H1 (cell line): ENCODE measurements at regions not wholly inside any gene's neighbourhood (a gene's known extent, or its start where the extent isn't known, plus 50 kb on each side); places are given as distances from the start of the nearest gene placed in this dataset.

Experiments used
- CTCF ChIA-PET: fragments of 300-600 bp; sonication (Branson Sonifier 250); formaldehyde crosslinking; loops from one replicate; lab custom pipeline; 2021; ENCODE audit not compliant: partially characterized antibody; lab: Charles Lee
- POLR2A ChIA-PET: fragments of 300-600 bp; sonication (Branson Sonifier 250); formaldehyde crosslinking; loops from one replicate; lab custom pipeline; 2021; ENCODE audit warnings: inconsistent platforms; ENCODE audit not compliant: partially characterized antibody; lab: Charles Lee
- DNase-seq, 2 experiments: peaks; one replicate each; pipeline versions ENCODE4 v3.0.0 to v3.0.0-alpha.2; 2010 to 2022; ENCODE audit warnings: low spot score in 2 of 2, low read depth in 1 of 2, mixed read lengths in 1 of 2
- FAIRE-seq: peaks from 2 replicates; lab custom pipeline; 2011; peaks lifted over from hg19 to GRCh38; lab: Jason Lieb, UNC
- H2AFZ ChIP-seq: 2 replicates; pipeline ENCODE4 v1.8.1; 2012; ENCODE audit warnings: low read length, inconsistent platforms
- H2AK5ac ChIP-seq: 2 replicates; pipeline ENCODE4 v1.6.1; 2013; ENCODE audit warnings: low read depth, low read length
- H2BK120ac ChIP-seq: replicated peaks from 2 replicates; pipeline ENCODE3; 2013; ENCODE audit warnings: low read depth, low read length, inconsistent platforms
- H2BK12ac ChIP-seq: 2 replicates; pipeline ENCODE4 v1.6.1; 2013; ENCODE audit warnings: low read depth, low read length
- H2BK15ac ChIP-seq: 2 replicates; pipeline ENCODE4 v1.6.1; 2013; ENCODE audit warnings: low read length
- H2BK20ac ChIP-seq: 2 replicates; pipeline ENCODE4 v1.6.1; 2013; ENCODE audit warnings: low read length
- H2BK5ac ChIP-seq: 2 replicates; pipeline ENCODE4 v1.6.1; 2013; ENCODE audit warnings: low read depth, low read length
- H3K14ac ChIP-seq: 2 replicates; pipeline ENCODE4 v1.6.1; 2013; ENCODE audit warnings: inconsistent platforms; ENCODE audit not compliant: insufficient read length
- H3K18ac ChIP-seq: 2 replicates; pipeline ENCODE4 v1.6.1; 2013; ENCODE audit warnings: low read length; ENCODE audit errors: extremely low read depth
- H3K23ac ChIP-seq: 2 replicates; pipeline ENCODE4 v1.6.1; 2013; ENCODE audit warnings: inconsistent platforms; ENCODE audit not compliant: insufficient read length
- H3K23me2 ChIP-seq: 2 replicates; pipeline ENCODE4 v1.6.1; 2013; ENCODE audit warnings: low read depth, low read length
- H3K27ac ChIP-seq: 2 replicates; pipeline ENCODE4 v1.6.1; 2011; ENCODE audit warnings: low read depth, low read length, inconsistent platforms
- H3K27me3 ChIP-seq, 4 experiments: replicated peaks in 1 of 4; 1 replicate in 1 of 4; 2 replicates in 3 of 4; pipeline versions ENCODE4 v1.6.1 to v1.8.1; 2011 to 2013; ENCODE audit warnings: low read length in 3 of 4, mild to moderate bottlenecking in 3 of 4, inconsistent platforms in 2 of 4, mixed read lengths in 2 of 4, moderate library complexity in 1 of 4; ENCODE audit not compliant: control insufficient read depth in 3 of 4, insufficient read depth in 3 of 4; ENCODE audit errors: extremely low read depth in 1 of 4
- H3K36me3 ChIP-seq, 4 experiments: 2 replicates each; pipeline versions ENCODE4 v1.6.1 to v1.8.1; 2011 to 2013; ENCODE audit warnings: mild to moderate bottlenecking in 4 of 4, low read length in 3 of 4, moderate library complexity in 2 of 4, control low read depth in 1 of 4, inconsistent platforms in 1 of 4; ENCODE audit not compliant: insufficient read depth in 4 of 4, control insufficient read depth in 2 of 4
- H3K4ac ChIP-seq: replicated peaks from 2 replicates; pipeline ENCODE3; 2013; ENCODE audit warnings: low read length, low read depth, mixed read lengths, inconsistent platforms; ENCODE audit not compliant: insufficient read length
- H3K4me1 ChIP-seq, 4 experiments: replicated peaks in 1 of 4; 1 replicate in 1 of 4; 2 replicates in 3 of 4; pipeline versions ENCODE4 v1.6.1 to v1.8.1; 2011 to 2013; ENCODE audit warnings: low read length in 3 of 4, inconsistent platforms in 2 of 4, mixed read lengths in 1 of 4; ENCODE audit not compliant: insufficient read depth in 4 of 4, control insufficient read depth in 3 of 4
- H3K4me2 ChIP-seq, 2 experiments: 2 replicates each; pipeline versions ENCODE4 v1.6.1 to v1.8.1; 2011 to 2013; ENCODE audit warnings: low read depth in 2 of 2, low read length in 2 of 2, control low read depth in 1 of 2, inconsistent platforms in 1 of 2, mild to moderate bottlenecking in 1 of 2; ENCODE audit not compliant: insufficient read depth in 1 of 2
- H3K4me3 ChIP-seq, 4 experiments: fragments of 200-600, 300-600 bp in 1 of 4; sonication (generic), shearing (Covaris generic), sonication (Bioruptor Twin) in 1 of 4; 2 replicates each; pipeline versions ENCODE4 v1.5.1 to v1.8.1; 2011 to 2016; ENCODE audit warnings: low read length in 4 of 4, low read depth in 3 of 4, control low read depth in 2 of 4, inconsistent platforms in 2 of 4, mild to moderate bottlenecking in 2 of 4, mixed read lengths in 1 of 4, moderate library complexity in 1 of 4; ENCODE audit not compliant: insufficient read depth in 2 of 4; ENCODE audit errors: extremely low read depth in 1 of 4
- H3K56ac ChIP-seq: replicated peaks from 2 replicates; pipeline ENCODE3; 2013; ENCODE audit warnings: low read depth, mild to moderate bottlenecking, mixed read lengths, low read length, inconsistent platforms; ENCODE audit not compliant: insufficient read length
- H3K79me1 ChIP-seq: 2 replicates; pipeline ENCODE4 v1.6.1; 2013; ENCODE audit warnings: low read depth, low read length, control low read depth
- H3K79me2 ChIP-seq, 2 experiments: 2 replicates each; pipeline versions ENCODE4 v1.6.1 to v1.8.1; 2012 to 2013; ENCODE audit warnings: low read length in 2 of 2, mild to moderate bottlenecking in 2 of 2, inconsistent platforms in 1 of 2; ENCODE audit not compliant: insufficient read depth in 2 of 2, control insufficient read depth in 1 of 2
- H3K9ac ChIP-seq, 4 experiments: replicated peaks in 1 of 4; 1 replicate in 1 of 4; 2 replicates in 3 of 4; pipeline versions ENCODE4 v1.6.1 to v1.8.1; 2011 to 2013; ENCODE audit warnings: low read depth in 3 of 4, low read length in 3 of 4, control low read depth in 2 of 4, mild to moderate bottlenecking in 2 of 4, moderate library complexity in 2 of 4, inconsistent platforms in 1 of 4; ENCODE audit errors: extremely low read depth in 1 of 4
- H3K9me3 ChIP-seq, 2 experiments: 2 replicates each; pipeline versions ENCODE4 v1.6.1 to v1.8.1; 2012 to 2013; ENCODE audit warnings: mild to moderate bottlenecking in 2 of 2, moderate library complexity in 2 of 2, control low read depth in 1 of 2, inconsistent platforms in 1 of 2, low read depth in 1 of 2, low read length in 1 of 2, mixed read lengths in 1 of 2; ENCODE audit not compliant: insufficient read depth in 2 of 2
- H4K20me1 ChIP-seq, 2 experiments: replicated peaks in 1 of 2; 2 replicates each; pipeline versions ENCODE3 to v1.8.1; 2011 to 2013; ENCODE audit warnings: inconsistent platforms in 2 of 2, low read length in 2 of 2, mild to moderate bottlenecking in 1 of 2; ENCODE audit not compliant: insufficient read depth in 2 of 2, control insufficient read depth in 1 of 2
- H4K5ac ChIP-seq: 2 replicates; pipeline ENCODE4 v1.6.1; 2013; ENCODE audit warnings: low read length, low read depth, mixed read lengths, inconsistent platforms; ENCODE audit not compliant: insufficient read length
- H4K8ac ChIP-seq: 2 replicates; pipeline ENCODE4 v1.8.0; 2013; ENCODE audit warnings: mild to moderate bottlenecking, moderate library complexity, low read length, inconsistent platforms; ENCODE audit not compliant: insufficient read depth; ENCODE audit errors: extremely low read depth
- H4K91ac ChIP-seq: replicated peaks from 2 replicates; pipeline ENCODE3; 2013; ENCODE audit warnings: low read length, mixed read lengths, inconsistent platforms; ENCODE audit not compliant: insufficient read length
- CHD2 ChIP-seq: IDR thresholded peaks from 2 replicates; pipeline ENCODE4 v1.6.1; 2012; ENCODE audit warnings: low read length, improper control_type of control experiment
- EP300 ChIP-seq, 2 experiments: IDR thresholded peaks; 1 replicate in 1 of 2; 2 replicates in 1 of 2; pipeline ENCODE4 v1.6.1; 2011 to 2012; ENCODE audit warnings: low read depth in 2 of 2, low read length in 2 of 2, mild to moderate bottlenecking in 2 of 2, borderline replicate concordance in 1 of 2, inconsistent platforms in 1 of 2, moderate library complexity in 1 of 2
- EZH2 ChIP-seq: fragments of 200-600 bp; sonication (generic); IDR thresholded peaks from 2 replicates; pipeline ENCODE4 v1.7.1; 2012; ENCODE audit warnings: low read depth, mild to moderate bottlenecking, moderate library complexity, low read length, inconsistent platforms; ENCODE audit not compliant: severe bottlenecking
- MAFK ChIP-seq: IDR thresholded peaks from 2 replicates; pipeline ENCODE4 v1.6.1; 2012; ENCODE audit warnings: low read depth, mild to moderate bottlenecking, improper control_type of control experiment, low read length
- NRF1 ChIP-seq: IDR thresholded peaks from 2 replicates; pipeline ENCODE4 v1.6.1; 2011; ENCODE audit warnings: mild to moderate bottlenecking, low read depth, low read length, improper control_type of control experiment
- POLR2AphosphoS5 ChIP-seq: IDR thresholded peaks from 2 replicates; pipeline ENCODE4 v1.6.1; 2011; ENCODE audit warnings: low read depth, low read length
- RNF2 ChIP-seq: fragments of 200-900, 300-1000 bp; sonication (generic); IDR thresholded peaks from 2 replicates; pipeline ENCODE4 v1.7.1; 2016; ENCODE audit warnings: borderline replicate concordance, low read depth, mild to moderate bottlenecking, antibody characterized with exemption, low read length; ENCODE audit not compliant: poor library complexity, severe bottlenecking; ENCODE audit errors: missing control alignments
- SIRT6 ChIP-seq: IDR thresholded peaks from one replicate; pipeline ENCODE4 v1.7.1; 2012; ENCODE audit warnings: low read length, inconsistent platforms
- TAF1 ChIP-seq: IDR thresholded peaks from 2 replicates; pipeline ENCODE4 v1.6.1; 2011; ENCODE audit warnings: mild to moderate bottlenecking, low read depth, low read length
- ZNF274 ChIP-seq: IDR thresholded peaks from 2 replicates; pipeline ENCODE4 v1.7.0; 2012; ENCODE audit warnings: low read length, borderline replicate concordance; ENCODE audit errors: extremely low read depth
- WGBS, 2 experiments: shearing (Covaris generic) in 1 of 2; methylation state at CpG; one replicate each; pipeline versions ENCODE4 v1.1.6 to v1.1.7; 2013 to 2015; ENCODE audit warnings: low lambda C conversion rate in 2 of 2, mixed read lengths in 2 of 2, inconsistent platforms in 1 of 2, low coverage in 1 of 2, missing lambda C conversion rate in 1 of 2; ENCODE audit not compliant: insufficient replicate concordance in 2 of 2, insufficient coverage in 1 of 2, insufficient read length in 1 of 2; ENCODE audit errors: extremely low coverage in 1 of 2, missing lambda C conversion rate in 1 of 2; 5-methylcytosine and 5-hydroxymethylcytosine counted together
- TF ChIP-seq, protein P1 (sequence below): IDR thresholded peaks from 2 replicates; pipeline ENCODE4 v1.6.1; 2012; ENCODE audit warnings: low read length, inconsistent platforms

DNA sequence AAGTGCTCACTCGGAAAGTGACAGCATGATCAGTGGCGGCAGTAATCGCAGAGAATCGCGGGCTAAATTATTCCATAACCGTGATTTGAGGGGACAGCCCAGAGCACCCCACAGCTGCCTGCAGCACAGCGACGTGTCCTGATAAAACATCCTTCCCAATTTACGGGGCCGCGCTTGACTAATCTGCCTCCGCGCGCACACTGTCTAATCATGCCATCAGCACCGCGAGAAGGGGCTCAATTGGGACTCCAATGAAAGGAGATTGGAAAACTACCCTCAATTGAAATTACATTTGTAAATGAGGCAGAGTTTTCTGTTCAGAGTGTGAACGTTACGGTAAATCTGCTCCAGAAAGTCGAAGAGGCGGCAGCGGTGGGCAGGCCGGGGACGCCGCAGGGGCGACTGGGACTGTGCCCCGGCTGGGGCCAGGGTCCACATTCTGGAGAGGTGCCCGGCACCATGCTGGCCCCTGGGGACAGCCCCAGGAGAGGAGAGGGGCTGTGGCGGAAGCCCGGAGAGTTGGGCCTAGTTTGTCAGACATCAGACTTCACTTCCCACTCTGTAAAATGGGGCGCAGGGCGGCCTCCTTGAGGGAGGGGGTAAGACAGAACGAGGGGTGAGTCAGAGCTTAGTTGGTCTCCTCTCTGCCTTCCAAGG, 107.7 kb downstream of the FAM53A start:
- no peaks in the 10 kb centered on the region for H3K9me3 ChIP-seq
- 93% methylated on average over 32 of the region's 32 CpGs; no CpG with 5 or more reads in 1 of the 2 experiments for WGBS, 2 experiments
- H3K4me1 ChIP-seq, result peaks cover 2 to 36% (median 26%) of the 10 kb centered on the region in 4 experiments
- H2BK120ac ChIP-seq, result no peak overlapping the region
- H2BK15ac ChIP-seq, result no peak overlapping the region
- H3K79me1 ChIP-seq, result peaks cover 2% of the 10 kb centered on the region; the same call in 1 of the 2 replicates
- no peak overlapping the region for H4K91ac ChIP-seq
- FAIRE-seq (no peak), DNase-seq (no peak)
- no peak overlapping the region for H3K23ac ChIP-seq
- H3K27me3 ChIP-seq, result no peaks in the 10 kb centered on the region; a peak in 2 of 7 replicates
- POLR2A ChIA-PET, result no interaction called here
- no peaks in the 10 kb centered on the region for H3K79me2 ChIP-seq
- H3K4ac ChIP-seq, result no peak overlapping the region
- no peak overlapping the region for H4K5ac ChIP-seq
- H2BK5ac ChIP-seq, result no peak overlapping the region
- H4K20me1 ChIP-seq, result peaks cover 0 to 4% of the 10 kb centered on the region in 2 experiments
- H4K8ac ChIP-seq, result no peak overlapping the region; the same call in 1 of the 2 replicates
- H3K56ac ChIP-seq, result no peak overlapping the region
- H3K36me3 ChIP-seq, result no peaks in the 10 kb centered on the region
- H3K9ac ChIP-seq, result no peak overlapping the region; a peak in 1 of 7 replicates
- no peak overlapping the region for H3K18ac ChIP-seq
- H3K4me3 ChIP-seq, result no peak overlapping the region
- H3K4me2 ChIP-seq, result no peak overlapping the region
- CTCF ChIA-PET, result no interaction called here
- H2BK20ac ChIP-seq, result 0 out of 2 replicates have a peak overlapping the region, but pooled peaks have one; percentile 87
- H2AK5ac ChIP-seq, result 0 out of 2 replicates have a peak overlapping the region, but pooled peaks have one; percentile 48
- no peak overlapping the region for H2AFZ ChIP-seq
- peaks cover 19% of the 10 kb centered on the region; the same call in 1 of the 2 replicates for H3K23me2 ChIP-seq
- no peak overlapping the region for H3K14ac ChIP-seq
- H3K27ac ChIP-seq, result no peak overlapping the region
- H2BK12ac ChIP-seq, result no peak overlapping the region
- TF ChIP-seq SIRT6 (no peak), EP300 (IDR thresholded peaks at IDR 0.05; ENCODE audit: borderline replicate concordance in 1 of 2, low read depth in 2 of 2, low read length in 2 of 2) (no peak), CHD2 (no peak), ZNF274 (no peak), NRF1 (no peak), POLR2AphosphoS5 (no peak), RNF2 (no peak), EZH2 (no peak), TAF1 (no peak), MAFK (no peak)
- TF ChIP-seq, protein P1, sequence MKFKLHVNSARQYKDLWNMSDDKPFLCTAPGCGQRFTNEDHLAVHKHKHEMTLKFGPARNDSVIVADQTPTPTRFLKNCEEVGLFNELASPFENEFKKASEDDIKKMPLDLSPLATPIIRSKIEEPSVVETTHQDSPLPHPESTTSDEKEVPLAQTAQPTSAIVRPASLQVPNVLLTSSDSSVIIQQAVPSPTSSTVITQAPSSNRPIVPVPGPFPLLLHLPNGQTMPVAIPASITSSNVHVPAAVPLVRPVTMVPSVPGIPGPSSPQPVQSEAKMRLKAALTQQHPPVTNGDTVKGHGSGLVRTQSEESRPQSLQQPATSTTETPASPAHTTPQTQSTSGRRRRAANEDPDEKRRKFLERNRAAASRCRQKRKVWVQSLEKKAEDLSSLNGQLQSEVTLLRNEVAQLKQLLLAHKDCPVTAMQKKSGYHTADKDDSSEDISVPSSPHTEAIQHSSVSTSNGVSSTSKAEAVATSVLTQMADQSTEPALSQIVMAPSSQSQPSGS, result no peak
